Muscle of leg (tissue), 3 donors: ENCODE measurements at regions not wholly inside any gene's neighbourhood (a gene's known extent, or its start where the extent isn't known, plus 50 kb on each side); places are given as distances from the start of the nearest gene placed in this dataset.

ENCODE experiments used
- DNase-seq: peaks from one replicate; pipeline ENCODE4 v3.0.0; 2013
- H3K27ac ChIP-seq: one replicate; pipeline ENCODE4 v1.5.1; 2013; ENCODE audit warnings: mild to moderate bottlenecking, low read length, control low read depth
- H3K27me3 ChIP-seq: one replicate; pipeline ENCODE4 v1.6.1; 2013; ENCODE audit warnings: low read length; ENCODE audit not compliant: control insufficient read depth, insufficient read depth
- H3K36me3 ChIP-seq: one replicate; pipeline ENCODE4 v1.6.1; 2013; ENCODE audit warnings: low read length; ENCODE audit not compliant: control insufficient read depth, insufficient read depth
- H3K4me1 ChIP-seq: one replicate; pipeline ENCODE4 v1.6.1; 2013; ENCODE audit warnings: low read length; ENCODE audit not compliant: control insufficient read depth, insufficient read depth
- H3K4me3 ChIP-seq: one replicate; pipeline ENCODE4 v1.5.1; 2013; ENCODE audit warnings: low read length, control low read depth
- H3K9me3 ChIP-seq: replicated peaks from 2 replicates; pipeline ENCODE4 v1.6.1; 2013; ENCODE audit warnings: low read depth, low read length; ENCODE audit not compliant: control insufficient read depth
- WGBS: methylation state at CpG from one replicate; pipeline ENCODE4 v1.1.5; 2013; ENCODE audit warnings: missing lambda C conversion rate; ENCODE audit not compliant: insufficient coverage; 5-methylcytosine and 5-hydroxymethylcytosine counted together

- DNase-seq: no peak
- Histone ChIP-seq H3K9me3 (no peaks in the 10 kb centered on the region), H3K27me3 (no peaks in the 10 kb centered on the region), H3K4me1 (no peaks in the 10 kb centered on the region), H3K4me3 (no peak overlapping the region), H3K36me3 (no peaks in the 10 kb centered on the region), H3K27ac (no peak overlapping the region)
Measured at GRCh38 chr7:109956916-109957315, 1134.0 kb upstream of the LRRN3 start.

- no CpG with 5 or more reads among the region's 3 CpGs for WGBS
- no peak for DNase-seq
- no peak overlapping the region for H3K27ac ChIP-seq
Measured at GRCh38 chr7:109963741-109964140, 1127.2 kb upstream of the LRRN3 start.

DNA sequence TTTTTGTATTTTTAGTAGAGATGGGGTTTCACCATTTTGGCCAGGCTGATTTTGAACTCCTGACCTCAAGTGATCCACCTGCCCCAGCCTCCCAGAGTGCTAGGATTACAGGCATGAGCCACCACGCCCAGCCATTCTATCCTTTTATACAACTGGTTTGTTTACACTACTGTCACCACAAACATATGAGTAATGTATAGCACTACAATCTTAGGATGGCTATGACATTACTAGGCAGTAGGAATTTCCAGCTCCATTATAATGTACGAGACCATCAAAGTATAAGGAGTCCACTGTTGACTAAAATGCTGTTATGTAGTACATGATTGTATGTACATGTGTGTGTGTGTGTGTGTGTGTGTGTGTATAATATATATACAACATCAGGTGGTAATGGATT lies 1126.1 kb upstream of the LRRN3 start:
- no peaks in the 10 kb centered on the region for H3K9me3 ChIP-seq
- H3K27me3 ChIP-seq: no peaks in the 10 kb centered on the region
- H3K27ac ChIP-seq: no peak overlapping the region
- no peak overlapping the region for H3K4me3 ChIP-seq
- DNase-seq: no peak
- H3K4me1 ChIP-seq: no peaks in the 10 kb centered on the region
- H3K36me3 ChIP-seq: no peaks in the 10 kb centered on the region
- no CpG with 5 or more reads among the region's 2 CpGs for WGBS

More at GRCh38 chr7:109963741-109964140, 1127.2 kb upstream of the LRRN3 start:
- Histone ChIP-seq H3K27me3 (no peaks in the 10 kb centered on the region), H3K4me1 (no peaks in the 10 kb centered on the region), H3K9me3 (no peaks in the 10 kb centered on the region), H3K4me3 (no peak overlapping the region), H3K36me3 (no peaks in the 10 kb centered on the region)

- no peaks in the 10 kb centered on the region for H3K36me3 ChIP-seq
- no peak overlapping the region for H3K4me3 ChIP-seq
- H3K27ac ChIP-seq: no peak overlapping the region
- H3K4me1 ChIP-seq: no peaks in the 10 kb centered on the region
- H3K27me3 ChIP-seq: no peaks in the 10 kb centered on the region
- no peaks in the 10 kb centered on the region for H3K9me3 ChIP-seq
- no peak for DNase-seq
Measured at GRCh38 chr7:109967406-109967805, 1123.5 kb upstream of the LRRN3 start.

GRCh38 chr7:109983618-109984017 lies 1107.3 kb upstream of the LRRN3 start:
- no peak overlapping the region for H3K27ac ChIP-seq
- H3K4me3 ChIP-seq: no peak overlapping the region
- WGBS: no CpG with 5 or more reads among the region's 1 CpG
- H3K4me1 ChIP-seq: no peaks in the 10 kb centered on the region
- no peak for DNase-seq
- no peaks in the 10 kb centered on the region for H3K27me3 ChIP-seq
- no peaks in the 10 kb centered on the region for H3K9me3 ChIP-seq
- H3K36me3 ChIP-seq: no peaks in the 10 kb centered on the region

DNA sequence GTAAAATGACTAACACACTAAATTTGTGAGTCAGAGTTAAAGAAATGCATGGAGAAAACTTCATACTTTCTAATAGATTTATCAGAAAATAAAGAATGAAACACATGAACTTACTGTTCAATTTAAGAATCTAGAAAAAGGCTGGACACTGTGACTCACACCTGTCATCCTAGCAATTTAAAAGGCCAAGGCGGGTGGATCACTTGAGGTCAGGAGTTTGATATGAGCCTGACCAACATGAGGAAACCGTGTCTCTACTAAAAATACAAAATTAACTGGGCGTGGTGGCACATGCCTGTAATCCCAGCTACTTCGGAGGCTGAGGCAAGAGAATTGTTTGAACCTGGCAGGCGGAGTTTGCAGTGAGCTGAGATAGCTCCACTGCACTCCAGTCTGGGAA lies 1106.2 kb upstream of the LRRN3 start:
- Histone ChIP-seq H3K4me1 (no peaks in the 10 kb centered on the region), H3K27ac (no peak overlapping the region), H3K27me3 (no peaks in the 10 kb centered on the region), H3K4me3 (no peak overlapping the region), H3K36me3 (no peaks in the 10 kb centered on the region), H3K9me3 (no peaks in the 10 kb centered on the region)
- WGBS: no CpG with 5 or more reads among the region's 5 CpGs
- peak; percentile 4 for DNase-seq

GRCh38 chr7:109986701-109987100 lies 1104.2 kb upstream of the LRRN3 start:
- Histone ChIP-seq H3K4me1 (no peaks in the 10 kb centered on the region), H3K27me3 (no peaks in the 10 kb centered on the region)
- no CpG with 5 or more reads among the region's 2 CpGs for WGBS

GRCh38 chr7:109996411-109996810 lies 1094.5 kb upstream of the LRRN3 start:
- DNase-seq: no peak

More at GRCh38 chr7:109986701-109987100, 1104.2 kb upstream of the LRRN3 start:
- Histone ChIP-seq H3K9me3 (no peaks in the 10 kb centered on the region), H3K36me3 (no peaks in the 10 kb centered on the region), H3K4me3 (no peak overlapping the region), H3K27ac (no peak overlapping the region)
- DNase-seq: no peak

DNA sequence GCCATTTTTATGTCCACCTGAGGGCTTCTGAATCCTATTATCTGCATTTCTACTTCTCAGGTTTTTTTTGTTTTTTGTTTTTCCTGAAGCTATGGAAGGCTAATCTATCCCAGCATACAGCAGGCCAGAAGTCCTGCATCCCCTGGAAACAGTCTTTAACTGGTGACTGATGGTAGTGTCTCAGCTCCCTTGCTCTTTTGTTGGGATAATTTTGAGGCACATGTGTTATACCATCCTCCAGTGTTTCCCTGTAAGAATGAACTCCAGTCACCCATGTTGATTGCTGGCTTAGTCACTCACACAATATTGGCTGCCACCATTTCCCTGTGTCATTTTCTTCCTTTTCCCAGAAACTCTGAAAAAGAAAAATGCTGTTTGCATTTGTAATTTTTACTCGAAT lies 1094.0 kb upstream of the LRRN3 start:
- Histone ChIP-seq H3K4me1 (no peaks in the 10 kb centered on the region), H3K36me3 (no peaks in the 10 kb centered on the region)
- no CpG with 5 or more reads among the region's 1 CpG for WGBS

More at GRCh38 chr7:109996411-109996810, 1094.5 kb upstream of the LRRN3 start:
- Histone ChIP-seq H3K4me1 (no peaks in the 10 kb centered on the region), H3K4me3 (no peak overlapping the region), H3K36me3 (no peaks in the 10 kb centered on the region), H3K9me3 (no peaks in the 10 kb centered on the region), H3K27me3 (no peaks in the 10 kb centered on the region), H3K27ac (no peak overlapping the region)
- 100% methylated on average over 1 of the region's 1 CpG for WGBS

DNA sequence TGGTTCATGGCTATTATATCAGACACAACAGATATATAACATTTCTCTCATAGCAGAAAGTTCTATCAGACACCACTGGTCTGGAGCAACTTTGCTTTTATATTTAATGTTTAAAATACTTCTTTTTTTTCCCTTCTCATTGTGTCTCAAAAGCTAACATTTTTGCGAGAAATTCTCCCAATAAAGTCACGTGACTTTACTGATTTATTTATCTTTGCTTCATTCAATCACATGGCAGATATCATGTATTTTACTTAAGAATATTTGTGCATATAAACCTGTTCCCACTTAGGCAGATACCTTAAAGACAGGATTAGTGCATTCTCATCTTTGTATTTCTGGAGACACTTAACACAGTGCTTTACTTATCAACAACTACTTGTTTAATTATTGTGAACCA lies 1093.1 kb upstream of the LRRN3 start:
- Histone ChIP-seq H3K9me3 (no peaks in the 10 kb centered on the region), H3K27ac (no peak overlapping the region), H3K36me3 (no peaks in the 10 kb centered on the region), H3K4me3 (no peak overlapping the region), H3K27me3 (no peaks in the 10 kb centered on the region), H3K4me1 (no peaks in the 10 kb centered on the region)
- no CpG with 5 or more reads among the region's 2 CpGs for WGBS
- DNase-seq: no peak

More for the DNA sequence above, 1094.0 kb upstream of the LRRN3 start:
- no peaks in the 10 kb centered on the region for H3K9me3 ChIP-seq
- H3K27me3 ChIP-seq: no peaks in the 10 kb centered on the region
- H3K27ac ChIP-seq: no peak overlapping the region
- H3K4me3 ChIP-seq: no peak overlapping the region
- no peak for DNase-seq

DNA sequence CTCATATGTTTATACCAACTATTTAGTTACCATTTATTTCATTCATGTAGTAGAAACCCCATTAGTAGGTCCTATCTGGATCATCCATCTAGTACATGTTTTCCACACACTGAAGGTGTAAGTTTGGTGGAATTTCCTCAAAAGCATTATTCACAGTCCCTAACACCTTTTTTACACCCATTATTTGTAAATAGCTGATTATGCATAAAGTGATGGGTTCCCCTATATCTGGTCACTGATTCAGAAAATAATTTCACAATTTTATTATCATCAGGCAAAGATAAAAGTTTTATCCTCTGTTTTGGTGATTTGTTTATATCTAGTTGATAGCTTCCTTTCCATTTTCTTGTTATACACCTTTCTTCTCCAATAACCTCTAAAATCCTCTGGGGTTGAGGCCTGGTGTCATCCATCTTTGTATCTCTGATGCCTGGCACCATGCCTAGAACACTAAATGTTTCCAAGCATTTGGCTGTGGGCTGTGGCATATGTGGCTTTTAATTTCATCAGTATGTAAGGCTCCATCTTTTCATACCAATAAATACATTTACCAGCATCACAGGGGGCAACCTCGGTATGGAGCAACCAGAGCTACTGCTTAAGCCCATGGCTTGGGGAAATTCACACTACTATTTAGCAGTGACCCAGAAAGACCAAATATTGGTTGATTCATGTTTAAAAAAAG lies 1089.5 kb upstream of the LRRN3 start:
- DNase-seq: no peak
- no peaks in the 10 kb centered on the region for H3K4me1 ChIP-seq
- H3K36me3 ChIP-seq: no peaks in the 10 kb centered on the region
- no peak overlapping the region for H3K4me3 ChIP-seq
- no CpG with 5 or more reads among the region's 1 CpG for WGBS
- no peaks in the 10 kb centered on the region for H3K9me3 ChIP-seq
- H3K27ac ChIP-seq: no peak overlapping the region
- H3K27me3 ChIP-seq: no peaks in the 10 kb centered on the region
